ENCODE measurements at regions not wholly inside any gene's neighbourhood (a gene's known extent, or its start where the extent isn't known, plus 50 kb on each side); places are given as distances from the start of the nearest gene placed in this dataset.

GRCh38 chr3:132255041-132255745 lies 62.0 kb upstream of the ACP3 start:
- TF ChIP-seq, protein P1, sequence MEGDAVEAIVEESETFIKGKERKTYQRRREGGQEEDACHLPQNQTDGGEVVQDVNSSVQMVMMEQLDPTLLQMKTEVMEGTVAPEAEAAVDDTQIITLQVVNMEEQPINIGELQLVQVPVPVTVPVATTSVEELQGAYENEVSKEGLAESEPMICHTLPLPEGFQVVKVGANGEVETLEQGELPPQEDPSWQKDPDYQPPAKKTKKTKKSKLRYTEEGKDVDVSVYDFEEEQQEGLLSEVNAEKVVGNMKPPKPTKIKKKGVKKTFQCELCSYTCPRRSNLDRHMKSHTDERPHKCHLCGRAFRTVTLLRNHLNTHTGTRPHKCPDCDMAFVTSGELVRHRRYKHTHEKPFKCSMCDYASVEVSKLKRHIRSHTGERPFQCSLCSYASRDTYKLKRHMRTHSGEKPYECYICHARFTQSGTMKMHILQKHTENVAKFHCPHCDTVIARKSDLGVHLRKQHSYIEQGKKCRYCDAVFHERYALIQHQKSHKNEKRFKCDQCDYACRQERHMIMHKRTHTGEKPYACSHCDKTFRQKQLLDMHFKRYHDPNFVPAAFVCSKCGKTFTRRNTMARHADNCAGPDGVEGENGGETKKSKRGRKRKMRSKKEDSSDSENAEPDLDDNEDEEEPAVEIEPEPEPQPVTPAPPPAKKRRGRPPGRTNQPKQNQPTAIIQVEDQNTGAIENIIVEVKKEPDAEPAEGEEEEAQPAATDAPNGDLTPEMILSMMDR (IDR thresholded peaks at IDR 0.05): no peak
- no peak for TF ChIP-seq MEF2A (IDR thresholded peaks at IDR 0.05; ENCODE audit: borderline replicate concordance, low read depth)
- TF ChIP-seq, protein P2, sequence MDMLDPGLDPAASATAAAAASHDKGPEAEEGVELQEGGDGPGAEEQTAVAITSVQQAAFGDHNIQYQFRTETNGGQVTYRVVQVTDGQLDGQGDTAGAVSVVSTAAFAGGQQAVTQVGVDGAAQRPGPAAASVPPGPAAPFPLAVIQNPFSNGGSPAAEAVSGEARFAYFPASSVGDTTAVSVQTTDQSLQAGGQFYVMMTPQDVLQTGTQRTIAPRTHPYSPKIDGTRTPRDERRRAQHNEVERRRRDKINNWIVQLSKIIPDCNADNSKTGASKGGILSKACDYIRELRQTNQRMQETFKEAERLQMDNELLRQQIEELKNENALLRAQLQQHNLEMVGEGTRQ (IDR thresholded peaks at IDR 0.05; ENCODE audit: borderline replicate concordance, low read depth, low read length): no peak
- no peak for TF ChIP-seq MAX (IDR thresholded peaks at IDR 0.05; ENCODE audit: low read depth)
- no peak for TF ChIP-seq YY1 (IDR thresholded peaks at IDR 0.05; ENCODE audit: low read depth)
- no peak for TF ChIP-seq TCF12 (IDR thresholded peaks at IDR 0.05)
- no peak for TF ChIP-seq SMC3 (IDR thresholded peaks at IDR 0.05; ENCODE audit: low read depth, low read length)
- no peak for TF ChIP-seq NRF1 (IDR thresholded peaks at IDR 0.05; ENCODE audit: low read depth, low read length)
